Panc1 (cell line): ENCODE measurements at regions not wholly inside any gene's neighbourhood (a gene's known extent, or its start where the extent isn't known, plus 50 kb on each side); places are given as distances from the start of the nearest gene placed in this dataset.

ENCODE experiments used
- POLR2AphosphoS5 ChIP-seq: IDR thresholded peaks from 2 replicates; pipeline ENCODE4 v1.6.1; 2012; ENCODE audit warnings: mild to moderate bottlenecking, low read depth, low read length, moderate library complexity
- TF ChIP-seq, protein P1 (sequence below), 2 experiments: IDR thresholded peaks; 2 replicates each; pipeline ENCODE4 v1.6.1; 2011 to 2012; ENCODE audit warnings: low read depth in 2 of 2, control low read depth in 1 of 2, low read length in 1 of 2, mild to moderate bottlenecking in 1 of 2, moderate library complexity in 1 of 2; ENCODE audit not compliant: insufficient read depth in 1 of 2
- TF ChIP-seq, protein P2 (sequence below): fragments of 450-650 bp; IDR thresholded peaks from 2 replicates; pipeline ENCODE4 v1.5.1; 2017; ENCODE audit warnings: mild to moderate bottlenecking

DNA sequence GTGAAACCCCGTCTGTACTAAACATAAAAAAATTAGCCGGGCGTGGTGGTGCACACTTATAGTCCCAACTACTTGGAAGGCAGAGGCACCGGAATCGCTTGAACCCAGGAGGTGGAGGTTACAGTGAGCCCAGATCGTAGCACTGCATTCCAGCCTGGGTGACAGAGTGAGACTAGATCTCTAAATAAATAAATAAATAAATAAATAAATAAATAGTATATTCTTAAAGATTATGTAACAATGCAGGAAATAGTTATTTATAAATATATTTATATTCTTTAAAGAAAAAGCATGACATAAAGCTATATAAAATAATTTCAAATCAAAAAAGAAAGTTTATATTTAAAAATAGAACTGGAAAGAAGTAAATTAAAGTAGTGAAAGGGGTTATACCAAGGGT, 76.4 kb downstream of the MBL2 start:
- TF ChIP-seq, protein P1, sequence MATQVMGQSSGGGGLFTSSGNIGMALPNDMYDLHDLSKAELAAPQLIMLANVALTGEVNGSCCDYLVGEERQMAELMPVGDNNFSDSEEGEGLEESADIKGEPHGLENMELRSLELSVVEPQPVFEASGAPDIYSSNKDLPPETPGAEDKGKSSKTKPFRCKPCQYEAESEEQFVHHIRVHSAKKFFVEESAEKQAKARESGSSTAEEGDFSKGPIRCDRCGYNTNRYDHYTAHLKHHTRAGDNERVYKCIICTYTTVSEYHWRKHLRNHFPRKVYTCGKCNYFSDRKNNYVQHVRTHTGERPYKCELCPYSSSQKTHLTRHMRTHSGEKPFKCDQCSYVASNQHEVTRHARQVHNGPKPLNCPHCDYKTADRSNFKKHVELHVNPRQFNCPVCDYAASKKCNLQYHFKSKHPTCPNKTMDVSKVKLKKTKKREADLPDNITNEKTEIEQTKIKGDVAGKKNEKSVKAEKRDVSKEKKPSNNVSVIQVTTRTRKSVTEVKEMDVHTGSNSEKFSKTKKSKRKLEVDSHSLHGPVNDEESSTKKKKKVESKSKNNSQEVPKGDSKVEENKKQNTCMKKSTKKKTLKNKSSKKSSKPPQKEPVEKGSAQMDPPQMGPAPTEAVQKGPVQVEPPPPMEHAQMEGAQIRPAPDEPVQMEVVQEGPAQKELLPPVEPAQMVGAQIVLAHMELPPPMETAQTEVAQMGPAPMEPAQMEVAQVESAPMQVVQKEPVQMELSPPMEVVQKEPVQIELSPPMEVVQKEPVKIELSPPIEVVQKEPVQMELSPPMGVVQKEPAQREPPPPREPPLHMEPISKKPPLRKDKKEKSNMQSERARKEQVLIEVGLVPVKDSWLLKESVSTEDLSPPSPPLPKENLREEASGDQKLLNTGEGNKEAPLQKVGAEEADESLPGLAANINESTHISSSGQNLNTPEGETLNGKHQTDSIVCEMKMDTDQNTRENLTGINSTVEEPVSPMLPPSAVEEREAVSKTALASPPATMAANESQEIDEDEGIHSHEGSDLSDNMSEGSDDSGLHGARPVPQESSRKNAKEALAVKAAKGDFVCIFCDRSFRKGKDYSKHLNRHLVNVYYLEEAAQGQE (IDR thresholded peaks at IDR 0.05; ENCODE audit: insufficient read depth in 1 of 2, low read depth in 2 of 2, low read length in 1 of 2), result no peak
- TF ChIP-seq, protein P2, sequence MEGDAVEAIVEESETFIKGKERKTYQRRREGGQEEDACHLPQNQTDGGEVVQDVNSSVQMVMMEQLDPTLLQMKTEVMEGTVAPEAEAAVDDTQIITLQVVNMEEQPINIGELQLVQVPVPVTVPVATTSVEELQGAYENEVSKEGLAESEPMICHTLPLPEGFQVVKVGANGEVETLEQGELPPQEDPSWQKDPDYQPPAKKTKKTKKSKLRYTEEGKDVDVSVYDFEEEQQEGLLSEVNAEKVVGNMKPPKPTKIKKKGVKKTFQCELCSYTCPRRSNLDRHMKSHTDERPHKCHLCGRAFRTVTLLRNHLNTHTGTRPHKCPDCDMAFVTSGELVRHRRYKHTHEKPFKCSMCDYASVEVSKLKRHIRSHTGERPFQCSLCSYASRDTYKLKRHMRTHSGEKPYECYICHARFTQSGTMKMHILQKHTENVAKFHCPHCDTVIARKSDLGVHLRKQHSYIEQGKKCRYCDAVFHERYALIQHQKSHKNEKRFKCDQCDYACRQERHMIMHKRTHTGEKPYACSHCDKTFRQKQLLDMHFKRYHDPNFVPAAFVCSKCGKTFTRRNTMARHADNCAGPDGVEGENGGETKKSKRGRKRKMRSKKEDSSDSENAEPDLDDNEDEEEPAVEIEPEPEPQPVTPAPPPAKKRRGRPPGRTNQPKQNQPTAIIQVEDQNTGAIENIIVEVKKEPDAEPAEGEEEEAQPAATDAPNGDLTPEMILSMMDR, result no peak
- no peak for TF ChIP-seq POLR2AphosphoS5
